ENCODE measurements at regions not wholly inside any gene's neighbourhood (a gene's known extent, or its start where the extent isn't known, plus 50 kb on each side); places are given as distances from the start of the nearest gene placed in this dataset.
A peak's percentile ranks its signal among the peaks of the same experiment; 100 is the strongest.

DNA sequence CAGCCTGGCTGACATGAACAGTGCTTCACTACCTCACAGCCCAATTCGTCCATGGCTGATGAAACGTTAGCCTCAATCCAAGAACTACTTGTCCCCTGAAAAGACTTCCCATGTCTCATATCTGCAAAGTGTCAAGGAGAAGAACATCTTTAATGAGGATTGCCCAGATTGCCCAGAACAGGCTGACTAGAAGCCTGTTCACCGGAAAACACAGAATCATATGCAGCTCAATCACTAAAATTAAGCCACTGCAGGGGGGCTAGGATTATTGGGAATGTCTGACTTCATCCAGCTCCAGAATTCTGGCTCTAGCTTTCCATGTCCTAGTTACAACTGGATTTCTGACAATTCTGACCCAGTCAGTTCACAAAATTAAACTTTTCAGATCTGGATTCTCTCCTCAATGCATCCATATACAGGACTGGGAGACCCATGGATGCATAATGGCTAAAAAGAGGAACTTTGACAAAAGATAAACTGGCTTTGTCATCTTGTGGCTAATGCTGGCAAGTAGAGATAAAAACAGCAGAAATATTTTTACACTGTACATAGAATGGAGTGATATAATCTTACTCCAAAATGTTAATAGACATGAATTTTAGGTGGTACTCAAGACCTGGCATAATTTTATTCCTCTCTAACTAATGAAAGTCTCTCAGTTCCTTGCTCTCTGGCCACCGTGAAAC lies 467.0 kb upstream of the POT1 start (continued):
- TF ChIP-seq REST (IDR thresholded peaks at IDR 0.05; ENCODE audit: borderline replicate concordance), result peak; percentile 6; the same call in 1 of the 2 replicates
- no peak for TF ChIP-seq REST (CRISPR knock-in tag; IDR thresholded peaks at IDR 0.05; ENCODE audit: low read depth)
- TF ChIP-seq, protein P1, sequence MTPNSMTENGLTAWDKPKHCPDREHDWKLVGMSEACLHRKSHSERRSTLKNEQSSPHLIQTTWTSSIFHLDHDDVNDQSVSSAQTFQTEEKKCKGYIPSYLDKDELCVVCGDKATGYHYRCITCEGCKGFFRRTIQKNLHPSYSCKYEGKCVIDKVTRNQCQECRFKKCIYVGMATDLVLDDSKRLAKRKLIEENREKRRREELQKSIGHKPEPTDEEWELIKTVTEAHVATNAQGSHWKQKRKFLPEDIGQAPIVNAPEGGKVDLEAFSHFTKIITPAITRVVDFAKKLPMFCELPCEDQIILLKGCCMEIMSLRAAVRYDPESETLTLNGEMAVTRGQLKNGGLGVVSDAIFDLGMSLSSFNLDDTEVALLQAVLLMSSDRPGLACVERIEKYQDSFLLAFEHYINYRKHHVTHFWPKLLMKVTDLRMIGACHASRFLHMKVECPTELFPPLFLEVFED (CRISPR knock-in tag; conservative IDR thresholded peaks at IDR 0.05), result no peak
- no peak for TF ChIP-seq FOXP1 (CRISPR knock-in tag; IDR thresholded peaks at IDR 0.05)
- TF ChIP-seq LARP7 (IDR thresholded peaks at IDR 0.05), result no peak
- no peak for TF ChIP-seq ESRRB (CRISPR knock-in tag; IDR thresholded peaks at IDR 0.05; ENCODE audit: borderline replicate concordance)
- no peak for TF ChIP-seq SMAD4 (CRISPR knock-in tag; conservative IDR thresholded peaks at IDR 0.05)
- TF ChIP-seq ZC3H11A (IDR thresholded peaks at IDR 0.05; ENCODE audit: low read depth, low read length), result no peak
- peak in 1 of 2 experiments; percentile 49; a peak in 2 of 4 replicates for TF ChIP-seq RCOR1 (IDR thresholded peaks at IDR 0.05; ENCODE audit: borderline replicate concordance in 1 of 2, low read depth in 2 of 2, low read length in 2 of 2)
- no peak for TF ChIP-seq ZNF384 (IDR thresholded peaks at IDR 0.05; ENCODE audit: low read depth, low read length)
- no peak for TF ChIP-seq PCBP1 (IDR thresholded peaks at IDR 0.05; ENCODE audit: low read depth, low read length, poor library complexity, severe bottlenecking)
- no peak for TF ChIP-seq HMBOX1 (IDR thresholded peaks at IDR 0.05)
- no peak for TF ChIP-seq SAFB2 (IDR thresholded peaks at IDR 0.05; ENCODE audit: borderline replicate concordance, low read depth, low read length, severe bottlenecking)
- TF ChIP-seq ZNF3 (CRISPR knock-in tag; IDR thresholded peaks at IDR 0.05), result no peak
- TF ChIP-seq, protein P2, sequence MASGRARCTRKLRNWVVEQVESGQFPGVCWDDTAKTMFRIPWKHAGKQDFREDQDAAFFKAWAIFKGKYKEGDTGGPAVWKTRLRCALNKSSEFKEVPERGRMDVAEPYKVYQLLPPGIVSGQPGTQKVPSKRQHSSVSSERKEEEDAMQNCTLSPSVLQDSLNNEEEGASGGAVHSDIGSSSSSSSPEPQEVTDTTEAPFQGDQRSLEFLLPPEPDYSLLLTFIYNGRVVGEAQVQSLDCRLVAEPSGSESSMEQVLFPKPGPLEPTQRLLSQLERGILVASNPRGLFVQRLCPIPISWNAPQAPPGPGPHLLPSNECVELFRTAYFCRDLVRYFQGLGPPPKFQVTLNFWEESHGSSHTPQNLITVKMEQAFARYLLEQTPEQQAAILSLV (tag; IDR thresholded peaks at IDR 0.05), result no peak
- no peak for TF ChIP-seq ZNF184 (CRISPR knock-in tag; IDR thresholded peaks at IDR 0.05)
